H9 (cell line): ENCODE measurements at regions not wholly inside any gene's neighbourhood (a gene's known extent, or its start where the extent isn't known, plus 50 kb on each side); places are given as distances from the start of the nearest gene placed in this dataset.

ENCODE experiments used
- DNase-seq: peaks from one replicate; pipeline ENCODE4 v3.0.0-alpha.2; 2017
- H2AFZ ChIP-seq: one replicate; pipeline ENCODE4 v1.6.1; 2013; ENCODE audit warnings: mild to moderate bottlenecking, low read length, control low read depth, moderate library complexity
- H2AK5ac ChIP-seq: 2 replicates; pipeline ENCODE4 v1.6.1; 2013; ENCODE audit warnings: low read length, control low read depth, mixed read lengths; ENCODE audit not compliant: insufficient read length
- H2BK120ac ChIP-seq: one replicate; pipeline ENCODE4 v1.6.1; 2013; ENCODE audit warnings: low read depth, mild to moderate bottlenecking, low read length, control low read depth, inconsistent platforms; ENCODE audit not compliant: poor library complexity, severe bottlenecking
- H2BK12ac ChIP-seq: 2 replicates; pipeline ENCODE4 v1.6.1; 2013; ENCODE audit warnings: low read length, control low read depth, mixed read lengths, low read depth; ENCODE audit not compliant: insufficient read length
- H2BK15ac ChIP-seq: 2 replicates; pipeline ENCODE4 v1.6.1; 2013; ENCODE audit warnings: low read depth, low read length, control low read depth
- H2BK20ac ChIP-seq: one replicate; pipeline ENCODE4 v1.6.1; 2013; ENCODE audit warnings: low read depth, mild to moderate bottlenecking, low read length, control low read depth, inconsistent platforms; ENCODE audit not compliant: poor library complexity, severe bottlenecking
- H2BK5ac ChIP-seq: 2 replicates; pipeline ENCODE4 v1.6.1; 2013; ENCODE audit warnings: low read length, control low read depth, mixed read lengths; ENCODE audit not compliant: insufficient read length
- H3K14ac ChIP-seq: 2 replicates; pipeline ENCODE4 v1.6.1; 2013; ENCODE audit warnings: low read length, control low read depth; ENCODE audit not compliant: insufficient read depth
- H3K18ac ChIP-seq: 2 replicates; pipeline ENCODE4 v1.6.1; 2013; ENCODE audit warnings: low read depth, mild to moderate bottlenecking, mixed read lengths, low read length, control low read depth; ENCODE audit not compliant: insufficient read length
- H3K23ac ChIP-seq: 2 replicates; pipeline ENCODE4 v1.6.1; 2013; ENCODE audit warnings: low read length, control low read depth, mixed read lengths, low read depth; ENCODE audit not compliant: insufficient read length
- H3K23me2 ChIP-seq: 2 replicates; pipeline ENCODE4 v1.6.1; 2013; ENCODE audit warnings: low read depth, mild to moderate bottlenecking, mixed read lengths, low read length, control low read depth; ENCODE audit not compliant: insufficient read length, poor library complexity, severe bottlenecking
- H3K27ac ChIP-seq: 2 replicates; pipeline ENCODE4 v1.5.1; 2013; ENCODE audit warnings: low read length, control low read depth, mixed read lengths, low read depth; ENCODE audit not compliant: insufficient read length
- H3K27me3 ChIP-seq: 2 replicates; pipeline ENCODE4 v1.6.1; 2013; ENCODE audit warnings: low read length, control low read depth, inconsistent platforms; ENCODE audit not compliant: insufficient read depth
- H3K4ac ChIP-seq: 2 replicates; pipeline ENCODE4 v1.6.1; 2013; ENCODE audit warnings: low read depth, mild to moderate bottlenecking, control low read depth, inconsistent platforms, low read length, moderate library complexity
- H3K4me1 ChIP-seq: 2 replicates; pipeline ENCODE4 v1.6.1; 2013; ENCODE audit warnings: low read length, control low read depth, inconsistent platforms; ENCODE audit not compliant: insufficient read depth
- H3K4me2 ChIP-seq: 2 replicates; pipeline ENCODE4 v1.6.1; 2013; ENCODE audit warnings: low read length, control low read depth, mixed read lengths; ENCODE audit not compliant: insufficient read length, insufficient read depth
- H3K56ac ChIP-seq: 2 replicates; pipeline ENCODE4 v1.6.1; 2013; ENCODE audit warnings: low read depth, mild to moderate bottlenecking, mixed read lengths, low read length, control low read depth; ENCODE audit not compliant: insufficient read length
- H3K79me1 ChIP-seq: 2 replicates; pipeline ENCODE4 v1.6.1; 2013; ENCODE audit warnings: low read depth, mild to moderate bottlenecking, moderate library complexity, low read length, control low read depth, inconsistent platforms; ENCODE audit not compliant: insufficient read depth, poor library complexity, severe bottlenecking
- H3K79me2 ChIP-seq: 2 replicates; pipeline ENCODE4 v1.6.1; 2013; ENCODE audit warnings: low read length, control low read depth, inconsistent platforms; ENCODE audit not compliant: insufficient read depth
- H3K9ac ChIP-seq: 2 replicates; pipeline ENCODE4 v1.6.1; 2013; ENCODE audit warnings: low read length, control low read depth, mixed read lengths; ENCODE audit not compliant: insufficient read length; ENCODE audit errors: extremely low read depth
- H3K9me3 ChIP-seq: one replicate; pipeline ENCODE4 v1.6.1; 2013; ENCODE audit warnings: low read depth, low read length, inconsistent platforms; ENCODE audit not compliant: control insufficient read depth
- H3T11ph ChIP-seq: one replicate; pipeline ENCODE4 v1.6.1; 2013; ENCODE audit warnings: mild to moderate bottlenecking, low read length, control low read depth, inconsistent platforms
- H4K20me1 ChIP-seq: one replicate; pipeline ENCODE4 v1.6.1; 2013; ENCODE audit not compliant: control insufficient read depth, insufficient read length, insufficient read depth
- H4K5ac ChIP-seq: 2 replicates; pipeline ENCODE4 v1.6.1; 2013; ENCODE audit warnings: low read depth, mild to moderate bottlenecking, mixed read lengths, low read length, control low read depth; ENCODE audit not compliant: insufficient read length
- H4K8ac ChIP-seq: replicated peaks from 2 replicates; pipeline ENCODE4 v1.6.1; 2013; ENCODE audit warnings: low read length, control low read depth, mixed read lengths, low read depth; ENCODE audit not compliant: insufficient read length
- H4K91ac ChIP-seq: 2 replicates; pipeline ENCODE4 v1.6.1; 2013; ENCODE audit warnings: low read depth, mild to moderate bottlenecking, moderate library complexity, mixed read lengths, low read length, control low read depth; ENCODE audit not compliant: insufficient read length
- H3K27ac Mint-ChIP-seq, 3 experiments: 2 replicates in 2 of 3; 3 replicates in 1 of 3; pipeline ENCODE4 v1.8.0; 2020 to 2021; ENCODE audit warnings: mixed read lengths in 3 of 3, mild to moderate bottlenecking in 1 of 3, moderate library complexity in 1 of 3
- H3K27me3 Mint-ChIP-seq: 2 replicates; pipeline ENCODE4 v1.8.0; 2021; ENCODE audit warnings: low read depth, mild to moderate bottlenecking, moderate library complexity, mixed read lengths
- H3K36me3 Mint-ChIP-seq, 3 experiments: 2 replicates in 2 of 3; 3 replicates in 1 of 3; pipeline ENCODE4 v1.8.0; 2020 to 2021; ENCODE audit warnings: low read depth in 3 of 3, mixed read lengths in 3 of 3; ENCODE audit not compliant: insufficient read depth in 1 of 3
- H3K4me1 Mint-ChIP-seq, 2 experiments: 2 replicates each; pipeline ENCODE4 v1.8.0; 2020; ENCODE audit warnings: mixed read lengths in 2 of 2
- H3K4me3 Mint-ChIP-seq, 2 experiments: 2 replicates in 1 of 2; 3 replicates in 1 of 2; pipeline ENCODE4 v1.8.0; 2020 to 2021; ENCODE audit warnings: mild to moderate bottlenecking in 2 of 2, mixed read lengths in 2 of 2, moderate library complexity in 1 of 2
- H3K9me3 Mint-ChIP-seq, 2 experiments: 2 replicates in 1 of 2; 3 replicates in 1 of 2; pipeline ENCODE4 v1.8.0; 2020; ENCODE audit warnings: mild to moderate bottlenecking in 2 of 2, mixed read lengths in 2 of 2, moderate library complexity in 1 of 2
- WGBS: extraction: QIAGEN DNeasy Blood & Tissue Kit; methylation state at CpG from one replicate; pipeline ENCODE4 v1.1.7; 2013; ENCODE audit warnings: missing lambda C conversion rate, low lambda C conversion rate, mixed read lengths; ENCODE audit not compliant: insufficient read length; ENCODE audit errors: extremely low coverage; 5-methylcytosine and 5-hydroxymethylcytosine counted together
- TF ChIP-seq, protein P1 (sequence below): fragments of 200-600 bp; sonication (generic); conservative IDR thresholded peaks from 3 replicates; pipeline ENCODE4 v1.8.0; 2021; ENCODE audit warnings: antibody characterized with exemption, mild to moderate bottlenecking

- TF ChIP-seq, protein P1, sequence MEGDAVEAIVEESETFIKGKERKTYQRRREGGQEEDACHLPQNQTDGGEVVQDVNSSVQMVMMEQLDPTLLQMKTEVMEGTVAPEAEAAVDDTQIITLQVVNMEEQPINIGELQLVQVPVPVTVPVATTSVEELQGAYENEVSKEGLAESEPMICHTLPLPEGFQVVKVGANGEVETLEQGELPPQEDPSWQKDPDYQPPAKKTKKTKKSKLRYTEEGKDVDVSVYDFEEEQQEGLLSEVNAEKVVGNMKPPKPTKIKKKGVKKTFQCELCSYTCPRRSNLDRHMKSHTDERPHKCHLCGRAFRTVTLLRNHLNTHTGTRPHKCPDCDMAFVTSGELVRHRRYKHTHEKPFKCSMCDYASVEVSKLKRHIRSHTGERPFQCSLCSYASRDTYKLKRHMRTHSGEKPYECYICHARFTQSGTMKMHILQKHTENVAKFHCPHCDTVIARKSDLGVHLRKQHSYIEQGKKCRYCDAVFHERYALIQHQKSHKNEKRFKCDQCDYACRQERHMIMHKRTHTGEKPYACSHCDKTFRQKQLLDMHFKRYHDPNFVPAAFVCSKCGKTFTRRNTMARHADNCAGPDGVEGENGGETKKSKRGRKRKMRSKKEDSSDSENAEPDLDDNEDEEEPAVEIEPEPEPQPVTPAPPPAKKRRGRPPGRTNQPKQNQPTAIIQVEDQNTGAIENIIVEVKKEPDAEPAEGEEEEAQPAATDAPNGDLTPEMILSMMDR = no peak
- no CpG with 5 or more reads among the region's 2 CpGs for WGBS
- Histone ChIP-seq H3K23ac (no peak overlapping the region), H3K4ac (no peak overlapping the region), H3T11ph (no peak overlapping the region), H3K56ac (no peak overlapping the region), H4K91ac (no peak overlapping the region), H3K18ac (no peak overlapping the region), H3K27ac (no peak overlapping the region), H2BK20ac (no peak overlapping the region), H3K14ac (no peak overlapping the region), H3K9ac (no peak overlapping the region), H4K8ac (no peak overlapping the region), H4K5ac (no peak overlapping the region), H2AK5ac (no peak overlapping the region), H4K20me1 (no peaks in the 10 kb centered on the region), H2BK5ac (no peak overlapping the region), H2AFZ (no peak overlapping the region), H2BK15ac (no peak overlapping the region), H3K27me3 (no peaks in the 10 kb centered on the region), H3K4me1 (no peaks in the 10 kb centered on the region), H2BK120ac (no peak overlapping the region), H3K79me1 (no peaks in the 10 kb centered on the region), H3K4me2 (no peak overlapping the region), H3K79me2 (no peaks in the 10 kb centered on the region), H3K9me3 (no peaks in the 10 kb centered on the region), H2BK12ac (no peak overlapping the region), H3K23me2 (no peaks in the 10 kb centered on the region)
- H3K27me3 Mint-ChIP-seq = no peaks in the 10 kb centered on the region
- H3K27ac Mint-ChIP-seq = no peak overlapping the region
- no peak for DNase-seq
- no peaks in the 10 kb centered on the region for H3K36me3 Mint-ChIP-seq
- no peaks in the 10 kb centered on the region for H3K9me3 Mint-ChIP-seq
- no peak overlapping the region for H3K4me3 Mint-ChIP-seq
- H3K4me1 Mint-ChIP-seq = peaks cover 4% of the 10 kb centered on the region in 2 experiments
These were observed 98.7 kb upstream of the CCSER1 start for GRCh38 chr4:90028460-90028859.
